Lower lobe of right lung (tissue), 2 donors: ENCODE measurements at regions not wholly inside any gene's neighbourhood (a gene's known extent, or its start where the extent isn't known, plus 50 kb on each side); places are given as distances from the start of the nearest gene placed in this dataset.
A peak's percentile ranks its signal among the peaks of the same experiment; 100 is the strongest.
"Not testable (repeated sequence)": the region's sequence is repeated elsewhere in the genome, so short reads cannot be mapped to it uniquely, and the experiment has no call there.

Source experiments
- ATAC-seq, 2 donors: fragments of 200-7000 bp; cut with Tn5 transposase; one replicate each; pipeline ENCODE4 v1.9.1; 2020 to 2022; ENCODE audit warnings: mild to moderate bottlenecking in 2 of 2, moderate library complexity in 2 of 2
- DNase-seq: peaks from one replicate; pipeline ENCODE4 v3.0.0-alpha.2; 2020
- H3K27ac ChIP-seq: fragments of 200-600 bp; one replicate; pipeline ENCODE4 v1.8.0; 2022
- H3K27me3 ChIP-seq: fragments of 200-600 bp; one replicate; pipeline ENCODE4 v1.8.0; 2022; ENCODE audit warnings: low read depth
- H3K36me3 ChIP-seq: fragments of 200-600 bp; one replicate; pipeline ENCODE4 v1.8.0; 2022; ENCODE audit warnings: mild to moderate bottlenecking
- H3K4me1 ChIP-seq: fragments of 200-600 bp; one replicate; pipeline ENCODE4 v1.8.0; 2022
- H3K4me3 ChIP-seq: fragments of 200-600 bp; one replicate; pipeline ENCODE4 v1.8.0; 2022; ENCODE audit warnings: mild to moderate bottlenecking
- H3K9me3 ChIP-seq: fragments of 200-600 bp; one replicate; pipeline ENCODE4 v1.8.0; 2022
- intact Hi-C: fragments of 100-400 bp; cut with DNase I; formaldehyde crosslinking; loops from one replicate; pipeline ENCODE4 v1.11.0; 2022
- TF ChIP-seq, protein P1 (sequence below): fragments of 200-600 bp; IDR thresholded peaks from one replicate; pipeline ENCODE4 v1.8.0; 2022; ENCODE audit warnings: antibody characterized with exemption, mild to moderate bottlenecking
- donor health status: DM: no; HTN: yes; CAD: no; lungs with severe emphysema.

GRCh38 chr12:105523164-105524057 lies 192.9 kb downstream of the C12orf75 start:
- ATAC-seq (peak; percentile 64 to 84), DNase-seq (peak; percentile 62)
- H3K4me1 ChIP-seq: peaks cover 12% of the 10 kb centered on the region
- no peak overlapping the region for H3K27ac ChIP-seq
- no peaks in the 10 kb centered on the region for H3K36me3 ChIP-seq
- TF ChIP-seq, protein P1, sequence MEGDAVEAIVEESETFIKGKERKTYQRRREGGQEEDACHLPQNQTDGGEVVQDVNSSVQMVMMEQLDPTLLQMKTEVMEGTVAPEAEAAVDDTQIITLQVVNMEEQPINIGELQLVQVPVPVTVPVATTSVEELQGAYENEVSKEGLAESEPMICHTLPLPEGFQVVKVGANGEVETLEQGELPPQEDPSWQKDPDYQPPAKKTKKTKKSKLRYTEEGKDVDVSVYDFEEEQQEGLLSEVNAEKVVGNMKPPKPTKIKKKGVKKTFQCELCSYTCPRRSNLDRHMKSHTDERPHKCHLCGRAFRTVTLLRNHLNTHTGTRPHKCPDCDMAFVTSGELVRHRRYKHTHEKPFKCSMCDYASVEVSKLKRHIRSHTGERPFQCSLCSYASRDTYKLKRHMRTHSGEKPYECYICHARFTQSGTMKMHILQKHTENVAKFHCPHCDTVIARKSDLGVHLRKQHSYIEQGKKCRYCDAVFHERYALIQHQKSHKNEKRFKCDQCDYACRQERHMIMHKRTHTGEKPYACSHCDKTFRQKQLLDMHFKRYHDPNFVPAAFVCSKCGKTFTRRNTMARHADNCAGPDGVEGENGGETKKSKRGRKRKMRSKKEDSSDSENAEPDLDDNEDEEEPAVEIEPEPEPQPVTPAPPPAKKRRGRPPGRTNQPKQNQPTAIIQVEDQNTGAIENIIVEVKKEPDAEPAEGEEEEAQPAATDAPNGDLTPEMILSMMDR: no peak
- intact Hi-C loops: no loop called here
- H3K4me3 ChIP-seq: no peak overlapping the region
- H3K27me3 ChIP-seq: no peaks in the 10 kb centered on the region
- H3K9me3 ChIP-seq: no peaks in the 10 kb centered on the region

- no peaks in the 10 kb centered on the region for H3K36me3 ChIP-seq
- no peaks in the 10 kb centered on the region for H3K9me3 ChIP-seq
- peaks cover 12% of the 10 kb centered on the region for H3K4me1 ChIP-seq
- TF ChIP-seq, protein P1: no peak
- no peak overlapping the region for H3K4me3 ChIP-seq
- DNase-seq (no peak), ATAC-seq (no peak)
- H3K27ac ChIP-seq: no peak overlapping the region
- H3K27me3 ChIP-seq: no peaks in the 10 kb centered on the region
- intact Hi-C loops: no loop called here
Observed at GRCh38 chr12:105524961-105525360, 194.5 kb downstream of the C12orf75 start.

DNA sequence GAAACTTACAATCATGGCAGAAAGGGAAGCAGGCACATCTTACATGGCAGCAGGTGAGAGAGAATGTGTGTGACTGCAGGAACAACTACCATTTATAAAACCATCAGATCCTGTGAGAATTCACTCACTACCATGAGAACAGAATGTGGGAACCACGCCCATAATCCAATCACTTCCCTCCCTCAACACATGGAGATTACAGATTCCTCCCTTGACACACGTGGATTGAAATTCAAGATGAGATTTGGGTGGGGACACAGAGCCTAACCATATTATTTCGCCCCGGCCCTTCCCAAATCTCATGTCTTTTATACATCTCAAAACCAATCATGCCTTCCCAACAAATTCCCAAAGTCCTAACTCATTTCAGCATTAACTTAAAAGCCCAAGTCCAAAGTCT lies 203.6 kb downstream of the C12orf75 start:
- H3K36me3 ChIP-seq: no peaks in the 10 kb centered on the region
- intact Hi-C loops: no loop called here
- TF ChIP-seq, protein P1: no peak

GRCh38 chr12:105535033-105535432 lies 204.5 kb downstream of the C12orf75 start:
- not testable (repeated sequence) for ATAC-seq

More for the DNA sequence above, 203.6 kb downstream of the C12orf75 start:
- Histone ChIP-seq H3K4me1 (no peaks in the 10 kb centered on the region), H3K4me3 (no peak overlapping the region), H3K27me3 (no peaks in the 10 kb centered on the region), H3K9me3 (peaks cover 8% of the 10 kb centered on the region), H3K27ac (no peak overlapping the region)
- DNase-seq: no peak
- no peak for ATAC-seq

GRCh38 chr12:105538880-105539279 lies 208.4 kb downstream of the C12orf75 start:
- H3K9me3 ChIP-seq: peaks cover 8% of the 10 kb centered on the region
- H3K27me3 ChIP-seq: no peaks in the 10 kb centered on the region
- peak in 1 of 2 donors; percentile 56 for ATAC-seq
- TF ChIP-seq, protein P1: no peak
- DNase-seq: no peak
- no peaks in the 10 kb centered on the region for H3K4me1 ChIP-seq
- intact Hi-C loops: no loop called here
- no peak overlapping the region for H3K27ac ChIP-seq
- H3K4me3 ChIP-seq: no peak overlapping the region
- H3K36me3 ChIP-seq: no peaks in the 10 kb centered on the region

More at GRCh38 chr12:105535033-105535432, 204.5 kb downstream of the C12orf75 start:
- H3K36me3 ChIP-seq, intact Hi-C loops, H3K9me3 ChIP-seq, DNase-seq, H3K4me1 ChIP-seq, H3K4me3 ChIP-seq, H3K27me3 ChIP-seq, H3K27ac ChIP-seq: not testable (repeated sequence)

DNA sequence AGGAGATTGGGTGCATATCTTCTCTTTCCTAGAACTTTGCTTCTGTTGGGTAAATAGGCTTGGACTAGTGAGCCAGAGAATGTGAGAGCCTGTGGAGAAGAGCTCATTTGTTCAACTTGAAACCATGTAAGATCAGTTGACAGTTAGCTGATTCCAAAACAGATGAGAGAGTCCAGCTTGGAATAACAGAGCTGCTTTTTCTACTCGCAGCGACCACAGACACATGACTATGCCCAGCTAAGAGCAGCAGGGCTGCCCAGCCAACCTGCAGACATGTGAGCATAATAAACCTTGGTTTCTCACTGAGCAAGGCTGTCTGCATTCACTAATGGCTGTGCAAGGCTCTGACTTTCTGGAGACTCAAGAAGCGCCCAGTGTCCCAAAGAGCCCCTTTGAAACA lies 209.2 kb downstream of the C12orf75 start:
- Histone ChIP-seq H3K27ac (no peak overlapping the region), H3K4me3 (no peak overlapping the region), H3K36me3 (no peaks in the 10 kb centered on the region), H3K4me1 (no peaks in the 10 kb centered on the region), H3K27me3 (no peaks in the 10 kb centered on the region), H3K9me3 (peaks cover 5% of the 10 kb centered on the region)
- intact Hi-C loops: no loop called here
- DNase-seq (no peak), ATAC-seq (no peak)
- TF ChIP-seq, protein P1: no peak
